ENCODE measurements at regions not wholly inside any gene's neighbourhood (a gene's known extent, or its start where the extent isn't known, plus 50 kb on each side); places are given as distances from the start of the nearest gene placed in this dataset.

GRCh38 chr2:217652761-217653639, 349.8 kb downstream of the TNS1 start:
- DNase-seq: no peak

GRCh38 chr2:217650716-217651360, 352.0 kb downstream of the TNS1 start:
- DNase-seq: no peak

DNA sequence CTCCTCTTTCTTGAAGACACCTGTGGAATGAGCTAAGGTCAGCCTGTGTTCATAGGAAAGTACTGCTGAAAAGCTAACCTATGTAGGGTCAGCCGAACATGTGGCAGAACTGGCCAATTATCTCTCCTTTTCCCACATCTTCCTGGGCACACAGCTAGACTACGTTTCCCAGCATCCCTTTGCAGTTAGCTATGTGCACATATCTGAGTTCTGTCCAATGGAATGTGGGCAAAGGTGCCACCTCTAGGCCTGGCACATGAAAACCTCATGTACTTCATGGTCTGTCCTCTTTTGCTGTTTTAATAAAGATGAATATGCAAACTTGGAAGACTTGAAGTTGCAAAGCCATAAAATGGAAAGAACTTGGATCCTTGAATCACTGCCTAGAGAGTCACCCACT, 352.6 kb downstream of the TNS1 start:
- DNase-seq: no peak

DNA sequence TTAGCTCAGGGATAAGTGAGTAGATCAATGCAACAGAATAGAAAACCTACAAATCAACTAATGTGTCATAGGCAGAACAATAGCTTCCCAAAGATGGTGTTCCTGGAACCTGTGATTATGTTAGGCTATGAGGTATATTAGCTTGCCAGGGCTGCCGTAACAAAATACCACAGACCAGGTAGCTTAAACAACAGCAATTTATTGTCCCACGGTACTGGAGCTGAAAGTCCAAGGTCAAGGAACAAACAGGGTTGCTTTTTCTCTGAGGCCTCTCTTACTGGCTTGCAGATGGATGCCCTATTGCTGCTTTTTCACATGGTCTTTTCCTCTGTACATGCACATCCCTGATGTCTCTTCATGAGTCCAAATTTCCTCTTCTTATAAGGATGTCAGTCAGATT, 354.9 kb downstream of the TNS1 start:
- no peak for DNase-seq

DNA sequence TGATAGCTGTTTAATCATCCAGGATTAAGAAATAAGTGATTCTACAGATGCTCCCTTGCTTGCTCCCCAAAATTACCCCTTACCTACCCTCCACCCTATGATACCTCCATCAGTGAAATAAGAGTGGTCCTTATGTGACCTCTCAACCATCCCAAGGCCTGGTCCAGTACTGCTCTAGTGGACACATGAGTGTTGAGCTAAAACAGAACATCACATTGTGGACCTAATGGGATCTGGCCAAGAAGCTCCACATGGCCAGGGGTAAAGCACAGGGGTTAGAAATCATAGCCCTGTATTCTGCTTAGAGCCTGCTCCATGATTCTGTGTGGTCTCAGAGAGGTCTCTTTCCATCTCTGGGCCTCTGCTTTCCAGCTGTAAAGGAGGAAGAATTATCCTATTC, 355.6 kb downstream of the TNS1 start:
- DNase-seq: no peak

- no peak for DNase-seq
Observed at GRCh38 chr2:217645896-217646295, 356.9 kb downstream of the TNS1 start.

DNA sequence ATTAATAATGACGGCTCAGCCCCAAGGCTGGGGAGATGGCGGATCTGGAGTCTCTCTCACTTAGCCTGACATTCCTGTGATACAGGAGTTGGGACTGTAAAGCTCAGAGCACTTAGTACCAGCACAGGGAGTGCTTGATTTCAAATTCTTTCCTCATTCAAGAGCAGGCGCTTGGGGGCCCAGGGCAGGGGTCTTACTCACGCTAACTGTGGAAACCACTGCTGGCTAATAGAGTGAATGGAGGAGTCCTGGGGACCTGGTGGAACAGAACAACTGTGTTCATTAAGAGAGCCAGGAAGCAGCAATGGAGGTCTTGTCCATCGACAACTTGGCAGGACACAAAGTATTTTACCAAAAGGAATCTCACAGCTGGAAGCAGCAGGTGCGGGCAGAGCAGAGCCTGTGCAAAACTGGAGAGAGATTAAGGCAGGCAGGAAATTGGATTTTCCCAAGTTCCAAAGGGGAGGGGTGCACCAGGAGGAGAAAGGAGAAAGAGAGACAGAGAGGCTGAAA, 358.9 kb downstream of the TNS1 start:
- no peak for DNase-seq

DNA sequence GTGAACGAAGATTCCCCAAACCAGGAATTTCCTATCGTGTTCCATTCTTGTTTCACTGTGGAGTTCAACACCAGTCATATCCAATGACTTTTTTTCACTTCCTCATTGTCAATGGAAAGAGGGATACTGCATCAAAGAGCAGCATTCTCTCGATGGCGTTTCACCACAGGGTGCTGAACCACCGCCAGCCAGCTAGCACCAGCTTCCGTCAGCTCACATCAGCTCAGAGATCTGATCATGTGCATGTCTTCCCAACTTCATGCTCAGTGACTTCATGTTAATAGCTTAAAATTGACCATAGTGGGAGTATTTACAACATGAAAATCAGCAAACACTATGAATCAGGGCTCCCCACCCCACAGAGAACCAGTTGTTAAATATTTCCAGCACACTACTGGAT, 359.9 kb downstream of the TNS1 start:
- no peak for DNase-seq

- no peak for DNase-seq
Observed at GRCh38 chr2:217641960-217642359, 360.8 kb downstream of the TNS1 start.

DNA sequence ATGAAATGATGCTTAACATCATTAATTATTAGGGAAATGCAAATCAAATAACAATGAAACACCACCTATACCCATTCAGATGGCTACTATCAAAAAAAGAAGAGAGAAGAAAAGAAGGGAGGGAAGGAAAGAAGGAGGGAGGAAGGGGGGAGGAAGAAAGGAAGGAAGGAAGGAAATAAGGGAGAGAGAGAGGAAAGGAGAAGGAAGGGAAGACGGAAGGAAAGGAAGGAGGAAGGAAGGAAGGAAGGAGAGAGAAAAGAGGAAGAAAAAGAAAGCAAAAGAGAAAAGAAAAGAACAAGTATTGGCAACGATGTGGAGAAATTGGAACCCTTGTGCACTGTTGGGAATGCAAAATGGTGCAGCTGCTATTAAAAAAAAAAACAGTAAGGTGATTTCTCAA, 363.3 kb downstream of the TNS1 start:
- no peak for DNase-seq

GRCh38 chr2:217638533-217638932, 364.3 kb downstream of the TNS1 start:
- no peak for DNase-seq

- no peak for DNase-seq
Observed at GRCh38 chr2:217638031-217638430, 364.8 kb downstream of the TNS1 start.

DNA sequence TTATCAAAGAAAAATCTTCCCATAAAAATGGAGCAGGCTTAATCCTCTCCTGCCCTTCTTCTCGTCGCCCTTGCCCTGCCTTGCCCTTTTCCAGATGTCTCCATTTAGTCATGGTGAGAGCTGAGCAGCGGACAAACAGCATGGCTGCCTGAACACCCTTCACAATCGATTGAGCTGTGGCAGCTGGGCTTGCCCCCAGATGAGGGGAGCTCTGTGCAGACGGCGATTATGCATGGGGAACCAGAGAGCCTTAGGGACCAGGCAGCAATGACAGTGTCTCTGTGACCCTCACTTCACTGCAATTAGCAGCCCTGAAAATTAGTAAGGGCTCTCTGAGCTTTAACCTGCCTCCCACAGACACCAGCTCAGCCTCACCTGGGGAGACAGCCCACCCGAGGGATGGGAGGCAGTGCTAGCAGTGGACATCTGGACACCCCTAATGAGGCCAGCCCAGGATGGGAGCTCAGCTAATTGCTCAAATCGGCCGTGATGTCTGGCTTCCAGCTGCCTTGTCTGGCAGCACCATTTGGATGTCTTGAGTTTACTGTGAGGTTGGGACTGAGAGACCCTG, 365.7 kb downstream of the TNS1 start:
- DNase-seq: no peak

DNA sequence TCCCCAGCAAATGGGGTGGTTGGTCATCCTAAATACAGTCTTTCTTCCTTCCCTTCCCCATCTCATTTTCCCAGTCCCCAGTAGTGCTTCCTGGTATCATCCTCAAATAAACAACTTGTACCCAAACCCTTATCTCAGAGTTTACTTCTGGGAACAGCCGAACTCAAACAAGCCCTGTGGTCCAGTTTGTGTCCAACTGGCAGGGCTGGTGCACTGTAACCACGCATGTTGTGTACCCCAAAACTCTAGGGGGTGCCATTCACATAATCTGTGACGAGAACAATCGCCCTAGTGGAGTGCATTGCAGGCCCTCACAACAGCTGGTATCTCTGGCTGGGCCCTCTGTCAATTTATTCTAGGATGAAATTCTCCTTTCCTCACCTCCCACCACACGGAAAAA, 366.2 kb downstream of the TNS1 start:
- DNase-seq: no peak

DNA sequence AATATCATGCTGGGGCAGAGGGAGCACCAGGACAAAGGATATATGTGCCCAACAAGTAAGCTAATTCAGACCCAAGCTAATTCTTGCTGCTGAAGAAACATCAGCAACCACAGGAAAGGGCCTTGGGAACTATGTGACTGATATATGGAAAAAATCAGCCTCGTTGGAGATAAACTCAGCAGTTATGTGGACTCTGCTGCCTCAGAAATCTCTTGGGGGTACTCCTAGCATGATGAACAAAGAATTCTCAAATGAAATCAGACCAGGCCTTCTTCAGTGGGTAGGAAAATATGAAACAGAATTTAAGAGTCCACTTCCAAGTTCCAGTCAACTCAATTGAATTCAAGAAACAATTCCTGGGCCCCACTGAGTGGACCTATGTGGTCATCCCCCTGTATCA, 367.9 kb downstream of the TNS1 start:
- DNase-seq: no peak

- no peak for DNase-seq
Observed at GRCh38 chr2:217632043-217632442, 370.8 kb downstream of the TNS1 start.

DNA sequence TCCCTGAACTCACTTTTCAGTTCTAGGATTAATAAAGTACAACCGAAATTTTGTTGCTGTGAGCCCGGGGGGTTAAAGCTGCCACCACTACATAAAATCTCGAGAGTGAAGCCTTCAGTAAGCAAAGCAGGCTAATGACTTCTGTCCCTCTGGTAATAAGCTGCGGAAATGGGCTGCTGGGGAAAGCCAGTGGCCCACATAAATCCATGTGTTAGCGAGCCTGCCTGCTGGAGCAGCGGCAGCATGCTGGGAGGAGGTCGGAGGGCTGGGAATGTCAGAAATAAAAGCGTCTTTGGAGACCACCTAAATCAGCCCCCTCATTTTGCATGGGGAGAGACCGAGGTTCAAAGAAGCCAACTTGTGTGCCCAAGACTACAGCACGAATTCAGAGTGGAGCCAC, 371.7 kb downstream of the TNS1 start:
- no peak for DNase-seq

DNA sequence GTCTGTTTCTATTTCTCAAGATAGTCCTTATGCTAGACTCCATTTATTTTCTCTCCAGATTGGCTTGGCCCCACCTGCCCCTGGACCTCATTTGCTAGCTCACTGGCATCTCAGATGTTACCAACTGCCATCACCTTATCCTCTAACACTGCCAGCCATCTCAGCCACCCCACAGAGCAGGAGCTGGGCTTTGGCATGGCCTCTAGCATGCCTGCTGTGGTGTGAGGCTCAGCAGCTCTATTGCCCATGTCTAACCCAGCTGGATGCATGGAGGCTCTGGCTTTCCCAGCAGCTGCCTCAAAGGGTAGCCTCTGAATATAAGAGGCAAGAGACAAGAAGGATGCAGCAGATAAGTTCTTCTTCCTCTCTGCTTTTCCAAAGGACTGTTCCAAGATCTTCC, 373.4 kb downstream of the TNS1 start:
- DNase-seq: no peak

DNA sequence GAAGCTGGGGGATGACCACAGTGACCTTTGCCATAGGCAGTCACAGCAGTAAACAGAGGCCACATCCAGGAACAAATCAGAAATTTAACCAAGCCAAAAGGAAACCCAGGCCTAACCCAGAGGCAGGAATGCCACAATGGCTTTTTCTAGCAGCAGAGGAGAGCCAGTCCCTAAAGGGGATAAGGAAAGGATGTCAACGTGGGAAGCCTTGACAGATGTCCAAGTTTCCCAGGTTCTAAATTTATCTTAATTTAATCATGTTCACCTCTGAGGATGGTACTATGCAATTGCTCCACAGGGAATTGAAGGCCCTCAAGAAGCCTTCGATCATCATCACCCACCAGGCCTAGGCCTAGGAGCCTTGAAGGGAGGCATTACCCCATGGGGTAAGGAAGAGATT, 374.7 kb downstream of the TNS1 start:
- DNase-seq: no peak

GRCh38 chr2:217626926-217627325, 375.9 kb downstream of the TNS1 start:
- no peak for DNase-seq

DNA sequence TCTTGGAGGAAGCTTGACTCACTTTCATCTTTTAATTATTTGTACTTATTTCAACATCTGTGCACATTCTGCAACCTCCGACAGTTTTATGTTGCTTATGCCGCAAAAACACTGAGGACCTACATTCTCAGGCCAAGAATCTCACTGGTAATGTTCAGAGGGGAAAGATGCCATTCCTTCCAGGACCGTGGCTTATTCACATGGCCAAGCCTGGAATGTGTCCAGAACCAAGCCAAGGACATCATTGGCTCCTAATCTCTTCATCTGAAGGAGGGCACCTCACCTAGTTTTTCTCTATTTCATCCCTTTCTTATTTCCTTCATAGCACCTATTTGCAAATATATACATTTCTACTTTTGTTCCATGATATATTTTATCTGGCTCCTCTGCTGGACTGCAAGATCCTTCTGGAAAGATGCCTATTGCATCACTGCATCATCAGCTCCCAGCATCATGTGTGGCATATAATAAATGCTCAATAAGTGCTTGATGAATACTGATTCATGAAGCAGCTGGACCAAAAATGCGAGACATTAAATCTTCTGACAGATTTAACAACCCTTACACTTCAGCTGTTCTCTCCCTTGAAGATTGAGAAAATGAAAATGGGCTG, 377.1 kb downstream of the TNS1 start:
- DNase-seq: no peak

DNA sequence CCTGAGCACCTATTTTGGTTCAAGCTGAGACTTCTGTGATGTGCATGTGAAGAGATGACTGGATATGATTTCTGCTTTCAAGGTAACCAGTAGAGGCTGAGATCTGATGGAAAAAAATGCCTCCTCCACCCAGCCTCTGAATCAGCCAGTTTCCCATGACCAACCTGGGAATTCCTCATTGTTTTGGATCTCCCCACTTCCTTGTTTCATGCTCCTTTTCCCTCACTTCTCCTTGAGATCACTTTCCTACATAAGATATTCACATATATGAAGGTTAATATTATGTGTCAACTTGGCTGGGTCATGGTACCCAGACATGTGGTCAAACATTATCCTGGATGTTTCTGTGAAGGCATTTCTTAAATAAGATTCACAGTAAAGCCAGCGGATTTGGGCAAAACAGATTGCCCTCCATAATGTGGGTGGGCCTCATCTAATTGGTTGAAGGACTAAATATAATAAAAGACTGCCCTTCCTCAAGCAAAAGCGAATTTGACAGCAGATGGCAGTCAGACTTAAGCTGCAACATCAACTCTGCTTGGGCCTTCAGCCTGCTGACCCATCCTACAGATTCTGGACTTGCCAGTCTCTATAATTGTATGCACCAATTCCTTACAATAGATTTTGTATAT, 379.4 kb downstream of the TNS1 start:
- no peak for DNase-seq

All from GF-D8 (cell line).